ENCODE measurements at regions not wholly inside any gene's neighbourhood (a gene's known extent, or its start where the extent isn't known, plus 50 kb on each side); places are given as distances from the start of the nearest gene placed in this dataset.

DNA sequence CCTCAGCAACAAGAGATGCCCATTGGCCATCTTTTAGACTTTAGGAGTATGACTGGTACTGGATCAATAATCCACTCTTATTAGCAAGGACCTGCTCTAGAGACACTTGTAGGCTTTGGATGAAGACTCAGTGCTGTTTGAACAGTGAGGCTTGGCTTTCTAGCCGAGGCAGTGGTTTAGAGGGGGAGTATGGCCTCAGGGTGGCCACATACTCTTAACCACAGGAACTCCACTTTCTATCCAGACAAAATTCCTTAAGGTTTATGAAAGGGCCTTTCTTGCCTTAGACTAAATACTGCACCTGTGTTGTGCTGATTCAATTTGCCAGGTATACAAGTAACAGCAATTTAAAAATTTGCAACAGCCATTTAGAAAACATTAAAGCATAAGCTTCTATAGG, 1046.3 kb downstream of the DIPK2A start:
- TF ChIP-seq, protein P1, sequence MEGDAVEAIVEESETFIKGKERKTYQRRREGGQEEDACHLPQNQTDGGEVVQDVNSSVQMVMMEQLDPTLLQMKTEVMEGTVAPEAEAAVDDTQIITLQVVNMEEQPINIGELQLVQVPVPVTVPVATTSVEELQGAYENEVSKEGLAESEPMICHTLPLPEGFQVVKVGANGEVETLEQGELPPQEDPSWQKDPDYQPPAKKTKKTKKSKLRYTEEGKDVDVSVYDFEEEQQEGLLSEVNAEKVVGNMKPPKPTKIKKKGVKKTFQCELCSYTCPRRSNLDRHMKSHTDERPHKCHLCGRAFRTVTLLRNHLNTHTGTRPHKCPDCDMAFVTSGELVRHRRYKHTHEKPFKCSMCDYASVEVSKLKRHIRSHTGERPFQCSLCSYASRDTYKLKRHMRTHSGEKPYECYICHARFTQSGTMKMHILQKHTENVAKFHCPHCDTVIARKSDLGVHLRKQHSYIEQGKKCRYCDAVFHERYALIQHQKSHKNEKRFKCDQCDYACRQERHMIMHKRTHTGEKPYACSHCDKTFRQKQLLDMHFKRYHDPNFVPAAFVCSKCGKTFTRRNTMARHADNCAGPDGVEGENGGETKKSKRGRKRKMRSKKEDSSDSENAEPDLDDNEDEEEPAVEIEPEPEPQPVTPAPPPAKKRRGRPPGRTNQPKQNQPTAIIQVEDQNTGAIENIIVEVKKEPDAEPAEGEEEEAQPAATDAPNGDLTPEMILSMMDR (IDR thresholded peaks at IDR 0.05; ENCODE audit: low read depth, low read length, poor library complexity, severe bottlenecking), result no peak
- TF ChIP-seq EZH2phosphoT487 (IDR thresholded peaks at IDR 0.05; ENCODE audit: borderline replicate concordance, low read length), result no peak

Measured in DOHH2 (cell line).